GM19455 (cell line): ENCODE measurements at regions not wholly inside any gene's neighbourhood (a gene's known extent, or its start where the extent isn't known, plus 50 kb on each side); places are given as distances from the start of the nearest gene placed in this dataset.
"Not testable (repeated sequence)": the region's sequence is repeated elsewhere in the genome, so short reads cannot be mapped to it uniquely, and the experiment has no call there.

Source experiments
- ATAC-seq: cut with Tn5 transposase; IDR thresholded peaks from one replicate; pipeline ENCODE4 v1.9.1; 2021; ENCODE audit not compliant: unreplicated experiment

DNA sequence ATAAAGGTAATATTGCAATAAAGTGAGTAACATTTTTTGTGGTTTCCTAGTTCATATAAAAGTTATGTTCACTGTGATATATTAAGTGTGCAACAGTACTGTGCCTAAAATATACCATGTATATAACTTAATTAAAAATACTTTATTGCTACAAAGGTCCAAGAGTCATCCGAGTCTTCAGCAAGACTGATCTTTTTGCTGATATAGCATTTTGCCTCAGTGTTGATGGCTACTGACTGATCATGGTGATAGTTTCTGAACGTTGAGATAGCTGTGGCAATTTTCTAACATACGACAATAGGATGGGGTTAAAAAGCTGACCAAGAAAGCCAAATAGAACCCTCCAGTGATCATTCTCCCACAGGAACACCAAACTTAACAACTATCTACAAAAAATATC lies 1302.7 kb downstream of the TECRL start:
- ATAC-seq = no peak

DNA sequence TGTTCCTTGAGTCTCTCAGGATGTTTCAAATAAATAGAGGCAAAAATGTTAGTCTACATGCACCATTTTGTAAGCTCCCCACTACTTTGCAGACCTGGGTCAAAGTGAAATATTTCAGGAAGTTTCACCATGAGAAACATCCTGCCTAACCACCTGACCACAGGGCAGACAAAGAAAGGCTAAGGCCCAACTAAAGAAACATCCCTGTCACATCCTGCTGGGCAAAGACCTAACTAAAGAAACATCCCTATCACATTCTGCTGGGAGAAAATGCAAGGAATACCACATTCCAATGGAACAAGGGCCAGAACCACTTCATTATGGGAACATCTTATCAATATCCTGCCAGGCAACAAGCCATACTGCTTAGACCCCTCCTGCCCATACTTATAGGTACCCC lies 1303.4 kb downstream of the TECRL start:
- ATAC-seq = no peak

DNA sequence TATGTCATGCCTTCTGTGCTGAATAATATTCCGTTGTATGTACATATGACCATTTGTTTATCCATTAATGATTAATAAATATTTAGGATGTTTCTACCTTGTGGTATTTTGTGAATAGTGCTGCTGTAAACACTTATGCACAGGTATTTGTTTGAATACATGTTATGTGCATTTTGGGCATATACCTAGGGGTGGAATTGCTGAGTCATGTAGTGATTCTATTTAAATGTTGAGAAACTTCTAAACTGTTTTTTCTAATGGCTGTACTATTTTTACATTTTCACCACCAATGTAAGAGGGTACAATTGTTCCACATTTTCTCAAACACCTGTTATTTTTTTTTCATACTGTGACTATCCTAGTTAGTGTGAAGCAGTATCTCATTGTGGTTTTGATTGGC lies 1318.6 kb downstream of the TECRL start:
- no peak for ATAC-seq

DNA sequence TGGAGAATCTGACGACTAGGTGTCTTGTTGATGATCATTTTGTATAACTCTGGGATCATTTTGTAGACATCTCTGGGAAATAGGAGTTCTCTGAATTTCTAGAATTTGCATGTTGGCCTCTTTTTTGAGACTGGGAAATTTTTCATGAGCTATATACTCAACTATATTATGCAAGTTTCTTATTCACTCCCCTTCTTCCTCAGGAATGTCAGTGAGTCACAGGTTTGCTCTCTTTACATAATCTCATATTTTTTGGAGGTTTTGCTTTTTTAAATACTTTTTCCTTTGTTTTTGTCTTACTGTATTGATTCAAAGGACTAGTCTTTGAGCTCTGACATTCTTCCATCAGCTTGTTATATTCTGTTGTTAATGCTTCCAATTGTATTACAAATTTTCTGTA lies 1324.2 kb downstream of the TECRL start:
- no peak for ATAC-seq

DNA sequence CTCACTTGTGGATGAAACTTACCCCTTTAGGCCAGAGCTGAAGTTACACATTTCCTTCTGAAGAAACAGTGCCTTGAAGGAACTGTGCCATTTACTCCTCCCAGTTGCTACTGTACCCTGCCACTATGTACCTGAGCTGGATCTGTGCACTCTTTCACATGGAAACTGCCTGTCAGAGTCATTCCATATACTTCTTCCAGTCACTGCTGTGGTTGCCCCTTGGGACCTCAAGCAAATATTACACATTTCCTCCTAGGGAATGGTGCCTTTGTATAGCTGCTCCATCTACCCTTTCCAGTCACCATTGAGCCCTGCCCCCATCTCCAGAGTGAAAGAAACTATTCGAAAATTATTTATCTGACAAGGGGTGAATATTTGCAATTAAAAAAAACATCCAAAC lies 1328.3 kb downstream of the TECRL start:
- no peak for ATAC-seq

DNA sequence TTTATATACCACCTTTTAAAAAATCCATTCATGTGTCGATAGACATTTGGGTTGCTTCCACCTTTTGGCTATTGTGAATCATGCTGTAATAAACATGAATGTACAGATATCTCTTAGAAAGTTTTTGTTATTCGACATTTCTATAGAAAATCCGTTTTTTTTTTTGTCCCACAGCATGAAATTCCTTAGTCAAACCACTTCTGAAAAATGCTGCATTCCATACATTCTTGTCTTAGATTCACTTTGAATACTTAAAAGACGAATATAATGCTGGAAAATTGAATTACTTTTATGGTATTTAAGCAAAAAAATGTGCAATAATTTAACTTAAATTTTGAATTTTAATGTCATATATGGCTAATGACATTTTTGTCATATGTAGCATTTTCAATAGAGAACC lies 1345.5 kb downstream of the TECRL start:
- no peak for ATAC-seq

GRCh38 chr4:63062891-63063290 lies 1346.4 kb downstream of the TECRL start:
- ATAC-seq = not testable (repeated sequence)

- no peak for ATAC-seq
Measured at GRCh38 chr4:63049726-63050125, 1359.5 kb downstream of the TECRL start.

DNA sequence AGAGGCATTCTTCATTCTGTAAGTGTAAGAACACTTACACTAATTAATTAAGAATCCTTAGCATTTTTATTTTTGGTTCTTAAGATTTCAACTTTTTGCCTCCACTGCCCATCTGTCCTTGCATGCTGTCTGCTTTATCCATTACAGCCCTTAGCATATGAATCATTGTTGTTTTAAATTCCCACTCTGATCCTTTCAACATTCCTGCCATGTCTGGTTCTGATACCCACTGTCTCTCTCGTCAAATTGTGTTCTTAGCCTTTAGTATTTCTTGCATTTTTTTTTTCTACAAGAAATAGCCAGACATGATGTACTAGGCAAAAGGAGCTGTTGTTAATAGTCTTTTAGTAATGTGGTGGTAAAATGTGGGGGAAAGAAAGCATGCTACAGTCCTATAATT lies 1360.0 kb downstream of the TECRL start:
- ATAC-seq = no peak

DNA sequence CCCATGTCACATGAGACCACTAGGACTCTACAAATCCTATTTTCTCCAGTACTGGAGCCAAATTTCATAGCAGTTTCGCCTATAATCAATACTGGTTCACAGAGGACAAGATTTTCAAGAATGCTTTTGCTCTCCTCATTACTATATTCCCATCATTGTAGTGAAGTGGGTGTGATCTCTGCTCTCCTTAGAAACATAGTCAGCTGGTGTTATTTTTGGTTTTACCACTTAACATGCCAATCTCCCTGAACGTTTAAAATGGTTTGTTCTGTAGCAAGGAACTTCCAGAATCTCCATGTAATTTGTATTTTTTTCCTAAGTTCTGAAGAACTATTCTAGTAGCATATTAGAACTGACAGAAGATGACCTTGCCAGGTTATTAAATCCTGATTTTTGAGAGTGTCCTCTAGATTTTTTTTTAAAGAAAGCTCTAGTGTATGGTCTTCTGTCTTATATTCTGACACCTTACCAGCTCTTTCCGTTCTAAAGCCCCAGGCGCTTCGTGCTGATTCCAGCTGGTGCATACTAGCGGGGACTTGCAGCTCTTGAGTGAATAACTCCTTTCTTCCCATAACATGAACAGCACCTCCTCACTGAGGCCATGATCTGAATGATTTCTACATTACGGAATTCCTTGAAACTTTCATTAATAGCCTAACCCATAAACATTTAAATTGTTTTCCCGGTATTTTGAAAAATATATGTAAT lies 1372.9 kb downstream of the TECRL start:
- ATAC-seq = no peak

DNA sequence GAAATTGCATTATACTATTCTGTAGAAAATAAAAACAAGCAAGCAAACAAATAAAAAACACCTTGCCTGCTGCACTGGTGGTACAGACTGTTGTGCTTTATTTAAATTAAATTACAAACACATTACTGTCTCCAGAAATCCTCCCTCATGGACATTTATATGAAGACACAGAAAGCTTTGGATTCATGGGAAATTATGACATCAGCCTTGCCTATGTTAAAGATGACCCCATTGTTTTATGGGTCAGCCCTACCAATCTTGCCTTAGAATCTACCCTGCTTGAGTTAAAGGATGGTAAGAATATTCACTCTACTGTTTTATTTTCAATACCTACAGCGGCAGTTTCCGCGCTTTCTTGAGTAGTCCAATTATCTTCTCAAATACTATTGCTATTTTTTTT lies 1379.9 kb downstream of the TECRL start:
- no peak for ATAC-seq

DNA sequence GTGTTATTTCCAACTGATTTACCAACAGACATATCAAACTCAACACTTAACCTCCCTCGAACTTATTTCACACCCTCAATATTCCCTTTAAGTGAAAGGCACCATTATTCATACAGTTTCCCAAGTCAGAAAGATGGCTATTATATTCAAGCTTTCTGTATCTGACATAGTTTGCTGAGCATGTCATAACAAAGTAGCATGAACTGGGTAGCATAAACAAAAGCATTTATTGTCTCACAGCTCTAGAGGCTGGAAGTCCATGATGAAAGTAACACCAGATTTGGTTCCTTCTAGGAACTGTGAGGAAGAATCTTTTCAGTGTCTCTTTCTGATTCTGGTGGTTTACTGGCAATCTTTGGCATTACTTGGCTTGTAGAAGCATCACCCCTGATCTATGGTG lies 1388.6 kb downstream of the TECRL start:
- ATAC-seq = no peak

DNA sequence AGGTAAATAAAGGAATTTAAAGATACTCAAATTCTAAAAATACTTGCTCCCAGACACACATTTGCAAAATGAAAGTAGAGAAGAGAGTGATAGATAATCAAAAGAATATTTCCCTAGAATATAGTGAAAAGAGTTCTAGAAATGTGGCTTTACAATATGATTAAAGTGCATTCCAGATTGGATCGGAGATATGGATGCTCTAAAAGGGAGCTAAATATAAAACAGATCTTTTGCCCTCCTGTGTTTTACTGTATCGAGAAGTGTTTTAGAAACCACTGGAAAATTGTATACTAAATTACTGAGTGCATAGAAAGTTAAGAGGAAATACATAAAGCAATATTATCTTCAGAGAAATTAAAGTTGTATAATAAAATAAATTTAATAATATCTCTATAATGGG lies 1392.0 kb downstream of the TECRL start:
- no peak for ATAC-seq

DNA sequence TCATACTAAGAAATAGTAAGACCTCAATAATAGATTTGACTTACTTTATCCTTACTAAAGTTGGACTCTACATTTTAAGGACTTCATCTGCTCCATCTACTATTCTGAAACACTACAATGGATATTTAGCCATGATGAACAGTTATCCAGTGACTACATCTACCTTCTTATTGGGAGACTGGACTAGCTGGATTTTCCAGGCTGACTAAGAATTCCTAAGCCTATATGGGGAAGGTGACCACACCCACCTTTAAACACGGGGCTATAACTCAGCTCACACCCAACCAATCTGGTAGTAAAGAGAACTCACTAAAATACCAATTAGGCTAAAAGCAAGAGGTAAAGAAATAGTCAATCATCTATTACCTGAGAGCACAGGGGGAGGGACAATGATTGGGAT lies 1438.4 kb downstream of the TECRL start:
- no peak for ATAC-seq

GRCh38 chr4:62960415-62960814 lies 1448.8 kb downstream of the TECRL start:
- ATAC-seq = no peak

DNA sequence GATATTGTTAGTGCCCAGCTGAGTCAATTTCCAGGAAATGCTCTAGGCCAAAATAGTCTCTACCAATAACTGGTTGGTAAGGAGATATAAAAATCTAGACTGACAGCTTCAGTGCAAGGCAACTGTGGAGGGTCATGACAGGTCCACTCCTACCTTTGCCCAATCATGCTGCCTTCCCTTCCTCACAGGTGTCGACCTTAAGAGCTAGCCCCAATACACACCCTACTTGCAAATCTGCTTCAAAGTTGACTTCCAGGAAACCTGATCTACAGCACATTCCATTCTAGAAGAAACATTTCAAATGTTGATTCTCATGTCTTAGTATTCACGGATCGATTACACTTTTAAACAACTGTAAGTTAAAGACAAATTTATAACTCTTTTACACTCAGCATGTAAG lies 1455.5 kb downstream of the TECRL start:
- ATAC-seq = no peak

DNA sequence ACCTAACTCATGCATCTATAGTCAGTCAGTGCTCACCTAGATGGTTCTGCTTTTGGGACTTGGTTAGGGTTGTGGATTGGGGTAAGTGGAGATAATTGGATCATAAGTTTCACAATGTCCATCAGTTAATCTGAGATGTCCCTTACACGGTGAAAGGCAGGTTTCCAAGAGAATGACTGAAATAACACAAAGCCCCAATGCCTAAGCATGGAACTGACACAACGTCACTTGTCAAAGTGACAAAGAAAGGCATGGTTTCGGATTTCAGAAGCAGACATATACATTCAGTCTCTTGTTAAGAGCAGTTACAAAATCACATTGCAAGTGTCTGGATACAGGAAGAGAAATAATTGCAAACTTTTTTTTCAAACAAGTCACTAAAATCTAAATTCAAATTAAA lies 1456.9 kb downstream of the TECRL start:
- ATAC-seq = no peak

- ATAC-seq = no peak
Measured at GRCh38 chr4:62948108-62948507, 1461.1 kb downstream of the TECRL start.

- ATAC-seq = no peak
Measured at GRCh38 chr4:62940229-62940628, 1469.0 kb downstream of the TECRL start.

- no peak for ATAC-seq
Measured at GRCh38 chr4:62930884-62931283, 1478.4 kb downstream of the TECRL start.

- ATAC-seq = no peak
Measured at GRCh38 chr4:62928483-62928882, 1480.8 kb downstream of the TECRL start.

GRCh38 chr4:62927574-62927973 lies 1481.7 kb downstream of the TECRL start:
- ATAC-seq = no peak

- ATAC-seq = no peak
Measured at GRCh38 chr4:62923783-62924182, 1485.5 kb downstream of the TECRL start.
